GM23248 (cell line): ENCODE measurements at regions not wholly inside any gene's neighbourhood (a gene's known extent, or its start where the extent isn't known, plus 50 kb on each side); places are given as distances from the start of the nearest gene placed in this dataset.

Source experiments
- DNase-seq: peaks from one replicate; pipeline ENCODE4 v3.0.0-alpha.2; 2015
- H2AFZ ChIP-seq: fragments of 200-600 bp; sonication (generic); 2 replicates; pipeline ENCODE4 v1.6.1; 2016; ENCODE audit warnings: antibody characterized with exemption
- H3F3A ChIP-seq: fragments of 200-600 bp; sonication (generic); 2 replicates; pipeline ENCODE4 v1.6.1; 2016; ENCODE audit warnings: mild to moderate bottlenecking, antibody characterized with exemption, mixed run types; ENCODE audit not compliant: insufficient read depth
- H3K27ac ChIP-seq: fragments of 200-600 bp; sonication (generic); 2 replicates; pipeline ENCODE4 v1.5.1; 2016; ENCODE audit warnings: mild to moderate bottlenecking
- H3K27me3 ChIP-seq: fragments of 200-600 bp; sonication (generic); replicated peaks from 2 replicates; pipeline ENCODE4 v1.6.1; 2016; ENCODE audit warnings: mild to moderate bottlenecking; ENCODE audit not compliant: insufficient read depth
- H3K36me3 ChIP-seq: fragments of 200-600 bp; sonication (generic); 2 replicates; pipeline ENCODE4 v1.6.1; 2016; ENCODE audit warnings: low read depth, mild to moderate bottlenecking
- H3K4me1 ChIP-seq: fragments of 200-600 bp; sonication (generic); 2 replicates; pipeline ENCODE4 v1.6.1; 2016; ENCODE audit warnings: mild to moderate bottlenecking; ENCODE audit not compliant: insufficient read depth
- H3K4me2 ChIP-seq: fragments of 200-600 bp; sonication (generic); one replicate; pipeline ENCODE4 v1.6.1; 2016; ENCODE audit warnings: mild to moderate bottlenecking; ENCODE audit not compliant: unreplicated experiment
- H3K4me3 ChIP-seq: fragments of 200-600 bp; sonication (generic); 2 replicates; pipeline ENCODE4 v1.5.1; 2016; ENCODE audit warnings: mild to moderate bottlenecking
- H3K79me2 ChIP-seq: fragments of 200-600 bp; sonication (generic); 2 replicates; pipeline ENCODE4 v1.6.1; 2016; ENCODE audit warnings: mild to moderate bottlenecking; ENCODE audit not compliant: insufficient read depth
- H3K9ac ChIP-seq: fragments of 200-600 bp; sonication (generic); 2 replicates; pipeline ENCODE4 v1.6.1; 2016; ENCODE audit warnings: mild to moderate bottlenecking
- H3K9me2 ChIP-seq: fragments of 200-600 bp; sonication (generic); 2 replicates; pipeline ENCODE4 v1.6.1; 2016; ENCODE audit warnings: mixed run types, mild to moderate bottlenecking, moderate library complexity; ENCODE audit not compliant: insufficient read depth
- H3K9me3 ChIP-seq: fragments of 200-600 bp; sonication (generic); one replicate; pipeline ENCODE4 v1.6.1; 2017; ENCODE audit warnings: low read depth
- H4K20me1 ChIP-seq: fragments of 200-600 bp; sonication (generic); 2 replicates; pipeline ENCODE4 v1.6.0; 2016; ENCODE audit not compliant: insufficient read depth
- EZH2 ChIP-seq: fragments of 200-600 bp; sonication (generic); IDR thresholded peaks from 2 replicates; pipeline ENCODE4 v1.6.1; 2018; ENCODE audit warnings: antibody characterized with exemption, mild to moderate bottlenecking; ENCODE audit not compliant: insufficient read depth, poor library complexity, severe bottlenecking
- EZH2phosphoT487 ChIP-seq: fragments of 200-600 bp; sonication (generic); IDR thresholded peaks from 2 replicates; pipeline ENCODE4 v1.6.1; 2018; ENCODE audit warnings: antibody characterized with exemption, moderate library complexity, mild to moderate bottlenecking, low read depth; ENCODE audit not compliant: insufficient read depth
- WGBS, 2 experiments: methylation state at CpG; one replicate each; pipeline ENCODE4 v1.1.6; 2015 to 2017; ENCODE audit warnings: low lambda C conversion rate in 2 of 2, low coverage in 1 of 2; ENCODE audit errors: missing lambda C conversion rate in 2 of 2; 5-methylcytosine and 5-hydroxymethylcytosine counted together
- in situ Hi-C: fragments of 300-500 bp; cut with MboI; formaldehyde crosslinking; loops from 2 replicates; pipeline ENCODE4 v1.15.0; 2020

GRCh38 chr5:63655043-63655442 lies 307.2 kb downstream of the HTR1A start:
- H3F3A ChIP-seq = no peaks in the 10 kb centered on the region
- no peaks in the 10 kb centered on the region for H3K36me3 ChIP-seq
- H3K4me2 ChIP-seq = no peak overlapping the region
- H3K79me2 ChIP-seq = no peaks in the 10 kb centered on the region
- whole genome bisulfite sequencing, 2 experiments = 7 to 22% methylated on average over 1 of the region's 1 CpG
- no peak overlapping the region for H3K9ac ChIP-seq
- H3K27ac ChIP-seq = no peak overlapping the region
- in situ Hi-C loops = no loop called here
- H3K4me1 ChIP-seq = no peaks in the 10 kb centered on the region
- no peak overlapping the region for H2AFZ ChIP-seq
- no peak for DNase-seq
- H3K4me3 ChIP-seq = no peak overlapping the region
- no peaks in the 10 kb centered on the region for H3K9me3 ChIP-seq
- no peaks in the 10 kb centered on the region for H4K20me1 ChIP-seq
- no peaks in the 10 kb centered on the region for H3K9me2 ChIP-seq
- no peaks in the 10 kb centered on the region for H3K27me3 ChIP-seq
- TF ChIP-seq EZH2 (no peak), EZH2phosphoT487 (no peak)

GRCh38 chr5:63650581-63650980 lies 311.7 kb downstream of the HTR1A start:
- Histone ChIP-seq H3K36me3 (no peaks in the 10 kb centered on the region), H3K4me3 (no peak overlapping the region), H4K20me1 (no peaks in the 10 kb centered on the region), H2AFZ (no peak overlapping the region), H3K9ac (no peak overlapping the region), H3K27ac (no peak overlapping the region), H3K27me3 (no peaks in the 10 kb centered on the region), H3K4me2 (no peak overlapping the region), H3K4me1 (no peaks in the 10 kb centered on the region), H3K9me3 (no peaks in the 10 kb centered on the region), H3F3A (no peaks in the 10 kb centered on the region), H3K79me2 (no peaks in the 10 kb centered on the region), H3K9me2 (no peaks in the 10 kb centered on the region)
- WGBS, 2 experiments = 25 to 34% methylated on average over 2 of the region's 2 CpGs
- no peak for DNase-seq
- TF ChIP-seq EZH2 = no peak
- TF ChIP-seq EZH2phosphoT487 = no peak
- in situ Hi-C loops = no loop called here

- Histone ChIP-seq H2AFZ (no peak overlapping the region), H4K20me1 (no peaks in the 10 kb centered on the region), H3F3A (no peaks in the 10 kb centered on the region), H3K9me2 (no peaks in the 10 kb centered on the region), H3K27ac (no peak overlapping the region), H3K79me2 (no peaks in the 10 kb centered on the region), H3K36me3 (no peaks in the 10 kb centered on the region), H3K27me3 (no peaks in the 10 kb centered on the region), H3K4me2 (no peak overlapping the region), H3K9me3 (no peaks in the 10 kb centered on the region), H3K9ac (no peak overlapping the region), H3K4me3 (no peak overlapping the region), H3K4me1 (no peaks in the 10 kb centered on the region)
- no peak for DNase-seq
- in situ Hi-C loops = no loop called here
- TF ChIP-seq EZH2phosphoT487 (no peak), EZH2 (no peak)
Observed at GRCh38 chr5:63648376-63648775, 313.9 kb downstream of the HTR1A start.

- H4K20me1 ChIP-seq = no peaks in the 10 kb centered on the region
- DNase-seq = no peak
- in situ Hi-C loops = no loop called here
- no peaks in the 10 kb centered on the region for H3K36me3 ChIP-seq
- no peak overlapping the region for H2AFZ ChIP-seq
- H3K9ac ChIP-seq = no peak overlapping the region
- TF ChIP-seq EZH2phosphoT487 (no peak), EZH2 (no peak)
- 43 to 49% methylated on average over 4 of the region's 4 CpGs for WGBS, 2 experiments
- H3K79me2 ChIP-seq = no peaks in the 10 kb centered on the region
- no peak overlapping the region for H3K4me3 ChIP-seq
- no peaks in the 10 kb centered on the region for H3K27me3 ChIP-seq
- no peaks in the 10 kb centered on the region for H3K9me2 ChIP-seq
- H3K4me1 ChIP-seq = no peaks in the 10 kb centered on the region
- H3K4me2 ChIP-seq = no peak overlapping the region
- H3K27ac ChIP-seq = no peak overlapping the region
- no peaks in the 10 kb centered on the region for H3F3A ChIP-seq
- H3K9me3 ChIP-seq = no peaks in the 10 kb centered on the region
Observed at GRCh38 chr5:63629951-63630630, 332.2 kb downstream of the HTR1A start.

GRCh38 chr5:63613442-63613841 lies 348.8 kb downstream of the HTR1A start:
- Histone ChIP-seq H3K9me3 (no peaks in the 10 kb centered on the region), H3K27ac (no peak overlapping the region), H2AFZ (no peak overlapping the region), H3F3A (no peaks in the 10 kb centered on the region), H3K9ac (no peak overlapping the region), H3K4me2 (no peak overlapping the region), H3K27me3 (no peaks in the 10 kb centered on the region), H3K36me3 (no peaks in the 10 kb centered on the region), H3K9me2 (no peaks in the 10 kb centered on the region), H3K4me1 (no peaks in the 10 kb centered on the region), H4K20me1 (no peaks in the 10 kb centered on the region), H3K4me3 (no peak overlapping the region), H3K79me2 (no peaks in the 10 kb centered on the region)
- DNase-seq = no peak
- WGBS, 2 experiments = 69 to 75% methylated on average over 3 of the region's 3 CpGs
- in situ Hi-C loops = no loop called here
- TF ChIP-seq EZH2phosphoT487 (no peak), EZH2 (no peak)
